ENCODE measurements at regions not wholly inside any gene's neighbourhood (a gene's known extent, or its start where the extent isn't known, plus 50 kb on each side); places are given as distances from the start of the nearest gene placed in this dataset.

DNA sequence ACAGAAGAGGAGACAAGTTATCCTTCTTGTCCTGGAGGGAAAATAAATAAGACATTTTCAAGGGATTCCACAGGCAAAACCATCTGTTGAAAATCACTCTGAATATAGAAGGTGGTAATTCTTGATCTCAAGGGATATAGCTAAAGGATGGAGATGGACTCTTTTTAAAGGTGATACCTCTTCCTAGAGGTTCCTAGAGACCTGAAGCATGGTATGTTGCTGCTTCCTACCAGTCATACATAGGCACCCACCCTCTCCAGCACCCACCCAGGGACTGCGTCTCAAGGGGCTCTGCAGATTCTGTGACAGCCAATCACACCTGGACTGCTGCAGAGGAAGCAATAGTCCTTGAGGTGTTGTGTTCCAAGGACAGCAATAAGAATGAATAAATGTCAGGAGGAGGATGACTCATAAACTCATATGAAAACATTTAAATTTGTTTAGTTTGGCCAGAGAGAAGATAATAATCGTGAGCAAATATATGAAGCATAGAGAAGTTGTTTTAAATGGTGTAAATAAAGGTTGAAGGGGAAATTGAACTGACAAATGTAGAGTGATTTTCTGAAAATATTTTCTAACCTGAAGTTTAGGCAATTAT lies 741.6 kb upstream of the CBLB start:
- TF ChIP-seq POLR2AphosphoS5 (IDR thresholded peaks at IDR 0.05; ENCODE audit: low read depth, low read length) (no peak), TAF1 (IDR thresholded peaks at IDR 0.05; ENCODE audit: borderline replicate concordance, low read depth, low read length) (no peak), POLR2A (IDR thresholded peaks at IDR 0.05; ENCODE audit: low read depth, low read length) (no peak)

All from GM12892 (cell line).